DOHH2 (cell line): ENCODE measurements at regions not wholly inside any gene's neighbourhood (a gene's known extent, or its start where the extent isn't known, plus 50 kb on each side); places are given as distances from the start of the nearest gene placed in this dataset.

Source experiments
- H3F3A ChIP-seq: fragments of 200-600 bp; sonication (generic), shearing (Covaris generic); 2 replicates; pipeline ENCODE4 v1.6.0; 2016; ENCODE audit warnings: antibody characterized with exemption, mild to moderate bottlenecking; ENCODE audit not compliant: control insufficient read depth, insufficient read depth
- H3K27ac ChIP-seq: fragments of 200-600 bp; sonication (generic); 2 replicates; pipeline ENCODE4 v1.5.1; 2014; ENCODE audit warnings: low read depth, mild to moderate bottlenecking, low read length, moderate library complexity
- H3K27me3 ChIP-seq: fragments of 200-600 bp; sonication (generic); 2 replicates; pipeline ENCODE4 v1.6.1; 2014; ENCODE audit warnings: mild to moderate bottlenecking, low read length, mixed read lengths; ENCODE audit not compliant: control insufficient read depth
- H3K36me3 ChIP-seq: fragments of 200-600 bp; sonication (generic); 2 replicates; pipeline ENCODE4 v1.6.1; 2014; ENCODE audit warnings: mild to moderate bottlenecking, low read length, moderate library complexity, mixed read lengths; ENCODE audit not compliant: control insufficient read depth
- H3K4me1 ChIP-seq: fragments of 200-600 bp; sonication (generic); 2 replicates; pipeline ENCODE4 v1.6.1; 2014; ENCODE audit warnings: mild to moderate bottlenecking, low read length, mixed read lengths; ENCODE audit not compliant: control insufficient read depth
- H3K4me2 ChIP-seq: fragments of 200-600 bp; sonication (generic); 2 replicates; pipeline ENCODE4 v1.6.0; 2014; ENCODE audit warnings: mild to moderate bottlenecking, low read length, moderate library complexity
- H3K4me3 ChIP-seq: fragments of 200-600 bp; sonication (generic); 2 replicates; pipeline ENCODE4 v1.5.1; 2014; ENCODE audit warnings: mild to moderate bottlenecking, low read length, mixed read lengths
- H3K79me2 ChIP-seq: fragments of 200-600 bp; sonication (generic); 2 replicates; pipeline ENCODE4 v1.6.1; 2014; ENCODE audit warnings: mild to moderate bottlenecking, low read length, mixed read lengths; ENCODE audit not compliant: control insufficient read depth
- H3K9me2 ChIP-seq: fragments of 200-600 bp; sonication (generic); replicated peaks from 2 replicates; pipeline ENCODE4 v1.6.1; 2014; ENCODE audit warnings: mild to moderate bottlenecking, low read length, mixed read lengths; ENCODE audit not compliant: control insufficient read depth
- H3K9me3 ChIP-seq: fragments of 200-600 bp; sonication (generic); 2 replicates; pipeline ENCODE4 v1.6.1; 2014; ENCODE audit warnings: antibody characterized with exemption, low read length, mixed read lengths; ENCODE audit not compliant: control insufficient read depth, insufficient read depth
- H4K20me1 ChIP-seq: fragments of 200-600 bp; sonication (generic); 2 replicates; pipeline ENCODE4 v1.6.0; 2014; ENCODE audit warnings: low read depth, mild to moderate bottlenecking, antibody characterized with exemption, low read length, moderate library complexity; ENCODE audit not compliant: control insufficient read depth, insufficient read depth
- CTCF ChIP-seq: fragments of 200-600 bp; sonication (generic); IDR thresholded peaks from one replicate; pipeline ENCODE4 v1.5.1; 2014; ENCODE audit warnings: antibody characterized with exemption, mild to moderate bottlenecking, low read depth, low read length; ENCODE audit not compliant: poor library complexity, severe bottlenecking
- EZH2phosphoT487 ChIP-seq: fragments of 200-600 bp; sonication (generic); IDR thresholded peaks from 2 replicates; pipeline ENCODE4 v1.6.1; 2017; ENCODE audit warnings: borderline replicate concordance, mild to moderate bottlenecking, antibody characterized with exemption, low read length, moderate library complexity, mixed read lengths

DNA sequence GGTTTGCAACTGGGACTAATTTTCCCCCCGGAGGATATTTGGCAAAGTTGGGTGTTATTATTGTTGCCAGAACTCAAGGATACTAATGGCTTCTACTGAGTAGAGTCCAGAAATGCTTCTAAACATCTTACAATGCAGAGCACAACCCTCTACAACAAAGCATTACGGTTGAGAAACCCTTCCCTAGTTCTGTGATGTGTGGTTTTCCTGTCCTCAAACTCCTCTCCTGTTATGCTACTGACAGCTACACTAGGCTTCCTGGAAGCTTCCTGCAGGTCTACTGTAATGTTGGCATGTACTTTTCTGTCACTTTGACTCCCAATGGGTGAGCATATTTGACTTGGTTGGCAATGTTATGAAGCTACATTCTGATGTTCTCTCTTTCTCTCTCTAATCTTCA lies 1656.9 kb downstream of the MRPL39 start:
- no peaks in the 10 kb centered on the region for H3K9me2 ChIP-seq
- H3F3A ChIP-seq = no peaks in the 10 kb centered on the region
- no peaks in the 10 kb centered on the region for H4K20me1 ChIP-seq
- H3K4me2 ChIP-seq = no peak overlapping the region
- H3K79me2 ChIP-seq = no peaks in the 10 kb centered on the region
- H3K4me1 ChIP-seq = no peaks in the 10 kb centered on the region
- H3K36me3 ChIP-seq = no peaks in the 10 kb centered on the region
- no peak overlapping the region for H3K4me3 ChIP-seq
- no peaks in the 10 kb centered on the region for H3K9me3 ChIP-seq
- H3K27ac ChIP-seq = no peak overlapping the region
- no peaks in the 10 kb centered on the region for H3K27me3 ChIP-seq
- no peak for TF ChIP-seq EZH2phosphoT487
- no peak for TF ChIP-seq CTCF

- Histone ChIP-seq H3K27me3 (no peaks in the 10 kb centered on the region), H4K20me1 (no peaks in the 10 kb centered on the region), H3F3A (no peaks in the 10 kb centered on the region), H3K4me1 (no peaks in the 10 kb centered on the region), H3K79me2 (no peaks in the 10 kb centered on the region), H3K4me2 (no peak overlapping the region), H3K27ac (no peak overlapping the region), H3K9me3 (no peaks in the 10 kb centered on the region), H3K4me3 (no peak overlapping the region), H3K9me2 (no peaks in the 10 kb centered on the region), H3K36me3 (no peaks in the 10 kb centered on the region)
- no peak for TF ChIP-seq EZH2phosphoT487
- TF ChIP-seq CTCF = no peak
Measured at GRCh38 chr21:23949493-23949892, 1657.8 kb downstream of the MRPL39 start.

GRCh38 chr21:23939369-23940065 lies 1667.8 kb downstream of the MRPL39 start:
- no peaks in the 10 kb centered on the region for H3K4me1 ChIP-seq
- TF ChIP-seq EZH2phosphoT487 (no peak), CTCF (no peak)
- no peak overlapping the region for H3K4me2 ChIP-seq
- H3K27ac ChIP-seq = no peak overlapping the region
- no peaks in the 10 kb centered on the region for H3K27me3 ChIP-seq
- no peaks in the 10 kb centered on the region for H3K9me3 ChIP-seq
- H4K20me1 ChIP-seq = no peaks in the 10 kb centered on the region
- H3F3A ChIP-seq = no peaks in the 10 kb centered on the region
- H3K36me3 ChIP-seq = no peaks in the 10 kb centered on the region
- no peaks in the 10 kb centered on the region for H3K79me2 ChIP-seq
- H3K4me3 ChIP-seq = no peak overlapping the region
- no peaks in the 10 kb centered on the region for H3K9me2 ChIP-seq
